ENCODE measurements at regions not wholly inside any gene's neighbourhood (a gene's known extent, or its start where the extent isn't known, plus 50 kb on each side); places are given as distances from the start of the nearest gene placed in this dataset.
"Not testable (repeated sequence)": the region's sequence is repeated elsewhere in the genome, so short reads cannot be mapped to it uniquely, and the experiment has no call there.

DNA sequence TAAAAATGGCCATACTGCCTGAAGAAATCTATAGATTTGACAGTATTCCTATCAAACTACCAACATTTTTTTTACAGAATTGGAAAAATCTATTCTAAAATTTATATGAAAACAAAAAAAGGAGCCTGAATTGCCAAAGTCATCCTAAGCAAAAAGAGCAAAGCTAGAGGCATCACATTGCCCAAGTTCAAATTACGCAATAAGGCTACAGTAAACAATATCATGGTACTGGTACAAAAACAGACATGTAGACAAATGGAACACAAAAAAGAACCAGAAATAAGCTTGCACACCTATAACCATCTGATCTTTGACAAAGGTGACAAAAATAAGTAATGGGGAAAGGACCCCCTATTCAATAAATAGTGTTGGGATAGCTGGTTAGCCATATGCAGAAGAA lies 50.2 kb upstream of the THSD7B start:
- no peak for DNase-seq

DNA sequence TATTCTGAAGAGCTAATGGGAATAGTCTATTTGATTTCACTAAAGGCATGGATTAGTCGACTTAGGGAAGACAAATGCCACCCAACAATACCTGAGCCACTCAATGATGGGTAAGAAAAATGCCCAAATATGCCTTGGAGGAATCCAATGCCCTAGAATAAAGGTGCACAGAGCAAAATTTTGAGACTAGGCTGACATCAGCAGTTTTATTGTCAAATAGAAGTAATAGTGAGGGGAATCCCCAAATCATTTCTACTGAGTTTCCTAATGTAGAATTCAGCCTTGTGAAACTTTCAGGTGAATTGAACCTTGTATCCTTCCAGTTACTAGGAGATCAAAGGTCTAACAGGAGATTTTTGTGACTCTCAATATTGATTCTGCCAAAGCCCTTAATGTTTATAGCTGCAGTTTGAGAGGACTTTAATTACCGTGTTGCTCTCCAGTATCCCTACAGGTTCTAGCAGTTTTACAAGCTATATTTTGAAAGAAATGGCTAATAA lies 50.8 kb upstream of the THSD7B start:
- DNase-seq: no peak

DNA sequence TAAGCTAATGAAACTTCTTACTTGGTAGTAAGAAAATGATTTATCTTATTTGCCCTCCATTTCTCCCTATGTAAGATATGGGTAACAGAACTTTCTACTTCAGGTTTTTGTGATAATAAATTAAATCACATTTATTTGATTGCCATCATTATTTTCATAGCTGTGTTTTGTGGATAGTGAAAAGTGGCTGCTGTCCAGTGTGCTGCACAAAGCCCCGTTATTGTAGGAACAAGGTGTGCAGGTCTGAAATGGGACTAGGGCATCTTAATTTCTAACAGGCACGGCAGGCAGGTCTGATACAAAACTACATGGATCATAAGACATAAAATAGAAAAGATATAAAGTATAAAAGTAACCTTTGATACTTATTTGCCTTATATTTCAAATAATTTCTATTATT lies 51.6 kb upstream of the THSD7B start:
- DNase-seq: no peak

DNA sequence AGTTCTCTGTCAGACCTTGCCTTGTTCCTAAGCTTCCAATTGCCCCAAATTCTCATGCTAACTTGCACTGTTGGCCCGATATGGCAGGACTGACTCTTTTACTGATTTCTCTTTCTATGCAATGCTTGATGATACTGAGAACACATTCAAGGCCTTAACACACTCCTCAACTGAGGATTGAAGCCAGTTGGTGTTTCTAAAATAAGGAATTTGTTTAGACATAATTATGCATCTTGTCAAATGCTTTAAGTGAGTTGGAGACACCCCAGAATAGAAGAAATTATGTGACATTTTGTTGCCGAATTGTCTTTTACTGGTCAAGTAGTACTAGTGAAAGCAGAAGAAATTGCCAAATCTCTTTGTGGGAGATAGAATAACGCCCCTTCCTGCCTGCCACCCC lies 60.0 kb upstream of the THSD7B start:
- DNase-seq: no peak

DNA sequence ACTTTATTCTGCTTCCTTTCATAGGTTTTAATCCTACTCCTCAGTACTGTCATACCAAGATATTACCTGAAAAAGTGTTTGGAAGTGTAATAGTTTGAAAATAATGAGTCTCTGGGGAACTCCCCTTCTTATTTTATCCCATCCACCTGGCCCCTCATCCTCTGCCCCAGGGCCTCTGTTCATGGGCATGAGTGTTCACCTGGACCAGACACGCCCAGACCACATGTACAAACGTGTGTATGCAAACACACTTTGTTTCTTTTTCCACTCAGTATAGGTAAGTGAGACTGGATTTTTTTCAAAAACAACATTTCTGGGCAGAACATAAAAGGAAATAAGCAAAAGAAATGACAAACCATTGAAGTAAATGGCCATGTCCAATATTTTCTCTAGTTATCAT lies 62.1 kb upstream of the THSD7B start:
- no peak for DNase-seq

DNA sequence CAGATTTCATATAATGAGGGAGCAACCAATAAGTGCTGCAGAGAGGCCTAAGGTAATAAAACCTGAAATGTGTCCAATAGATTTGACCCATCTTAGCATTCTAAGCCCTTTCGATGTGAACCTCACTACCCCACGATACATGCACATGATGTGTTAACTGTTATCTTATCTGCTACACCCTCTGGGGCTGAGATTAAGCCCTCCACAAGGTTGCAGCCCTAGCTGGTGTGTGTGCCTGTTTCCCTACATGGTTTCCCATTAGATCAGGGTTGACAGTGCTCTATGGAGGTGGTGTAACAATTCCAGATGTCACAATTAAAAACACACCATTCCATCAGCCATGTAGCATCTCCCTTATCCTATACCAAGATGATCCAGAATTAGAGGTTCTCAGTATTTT lies 68.9 kb upstream of the THSD7B start:
- no peak for DNase-seq

DNA sequence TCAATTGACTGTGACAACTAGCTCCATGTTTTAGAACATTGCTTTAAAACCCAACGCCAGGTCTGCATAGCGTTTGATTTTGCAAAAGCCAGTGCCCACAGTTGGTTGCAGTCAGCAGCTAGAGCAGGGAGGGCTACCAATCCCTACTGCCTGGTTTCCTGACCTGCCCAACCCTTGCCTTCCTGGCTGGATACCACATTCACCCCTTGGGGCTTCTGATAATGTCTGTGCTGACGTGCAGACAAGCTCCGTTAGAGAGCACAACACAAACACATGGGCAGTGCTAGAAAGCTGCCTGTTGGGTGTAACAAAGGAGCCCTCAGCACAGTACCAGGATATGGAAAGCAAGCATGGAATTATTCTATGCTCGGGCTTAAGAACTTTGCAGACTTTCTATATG lies 71.4 kb upstream of the THSD7B start:
- DNase-seq: no peak

DNA sequence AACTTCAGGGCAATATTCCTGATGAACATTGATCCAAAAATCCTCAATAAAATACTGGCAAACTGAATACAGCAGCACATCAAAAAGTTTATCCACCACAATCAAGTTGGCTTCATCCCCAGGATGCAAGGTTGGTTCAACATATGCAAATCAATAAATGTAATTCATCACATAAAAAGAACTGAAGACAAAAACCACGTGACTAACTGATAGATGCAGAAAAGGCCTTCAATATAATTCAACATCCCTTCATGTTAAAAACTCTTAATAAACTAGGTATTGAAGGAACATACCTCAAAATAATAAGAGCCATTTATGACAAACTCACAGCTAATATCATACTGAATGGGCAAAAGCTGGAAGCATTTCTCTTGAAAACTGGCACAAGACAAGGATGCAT lies 85.3 kb upstream of the THSD7B start:
- DNase-seq: not testable (repeated sequence)

DNA sequence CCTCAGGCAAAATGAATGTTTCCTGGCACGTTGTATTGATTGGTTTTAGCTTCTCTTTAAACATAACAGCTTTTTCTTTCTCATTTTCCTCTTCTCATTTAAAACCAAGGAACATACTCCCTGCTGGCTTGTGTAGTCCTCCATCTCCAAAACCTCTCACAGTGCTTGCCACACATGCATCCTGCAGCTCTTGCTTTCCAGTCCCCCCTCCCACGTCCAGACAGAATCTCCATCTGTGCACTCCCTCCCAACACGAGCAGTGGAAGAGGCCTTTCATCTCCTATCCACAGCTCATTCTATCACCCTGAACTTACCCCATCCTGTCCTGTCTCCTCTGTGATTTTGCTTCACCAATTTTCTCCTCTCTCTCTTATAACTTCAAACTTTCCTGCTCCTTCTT lies 99.6 kb upstream of the THSD7B start:
- no peak for DNase-seq

DNA sequence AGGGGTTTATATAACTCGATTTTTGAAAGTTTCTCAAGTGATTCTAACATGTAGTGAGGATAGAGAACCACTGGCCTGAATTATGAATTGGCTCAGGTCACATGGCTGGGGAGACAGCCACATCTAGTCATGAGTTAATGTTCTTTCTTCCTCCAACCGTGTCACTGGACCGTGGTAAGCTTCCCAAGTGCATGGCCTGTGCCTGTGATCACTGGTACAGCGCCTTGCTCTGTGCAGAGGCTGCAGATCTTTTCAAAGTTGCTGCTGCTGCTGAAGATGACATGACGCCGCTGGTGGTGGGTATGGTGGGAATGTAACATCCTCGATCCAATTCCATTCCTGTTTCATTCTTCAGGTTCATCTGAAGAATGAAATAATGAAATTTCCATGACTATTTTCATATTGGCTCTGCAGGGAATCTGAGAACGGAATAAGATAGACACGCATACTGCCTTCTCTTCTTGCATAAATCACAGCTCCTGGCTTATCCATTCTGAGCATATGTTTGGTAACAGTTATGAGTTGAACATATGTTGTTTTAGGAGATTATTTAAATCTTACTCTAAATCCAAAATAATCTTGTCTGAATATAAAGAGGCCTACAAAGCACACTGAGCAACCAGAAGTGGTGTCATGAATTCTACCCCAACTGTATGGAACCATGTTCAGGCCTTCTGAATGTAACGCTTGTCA lies 100.5 kb upstream of the THSD7B start:
- no peak for DNase-seq

DNA sequence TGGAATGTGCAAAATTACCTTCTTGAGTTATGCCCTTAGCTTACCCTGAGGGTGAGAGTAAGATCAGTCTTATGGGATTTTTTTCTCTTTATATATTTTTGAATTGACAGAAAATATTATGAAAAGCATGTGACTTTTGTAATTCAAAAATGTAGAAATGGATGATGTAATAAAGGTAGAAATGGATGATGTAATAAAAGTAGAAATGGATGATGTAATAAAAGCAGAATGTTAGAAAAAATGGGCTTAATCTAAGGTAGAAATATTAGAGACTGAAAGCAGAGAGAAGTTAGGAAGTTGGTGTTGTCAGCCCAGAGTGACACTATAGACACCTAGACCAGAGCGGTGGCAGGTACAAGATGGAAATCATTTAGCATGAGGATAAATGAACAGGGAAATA lies 107.1 kb upstream of the THSD7B start:
- DNase-seq: no peak

DNA sequence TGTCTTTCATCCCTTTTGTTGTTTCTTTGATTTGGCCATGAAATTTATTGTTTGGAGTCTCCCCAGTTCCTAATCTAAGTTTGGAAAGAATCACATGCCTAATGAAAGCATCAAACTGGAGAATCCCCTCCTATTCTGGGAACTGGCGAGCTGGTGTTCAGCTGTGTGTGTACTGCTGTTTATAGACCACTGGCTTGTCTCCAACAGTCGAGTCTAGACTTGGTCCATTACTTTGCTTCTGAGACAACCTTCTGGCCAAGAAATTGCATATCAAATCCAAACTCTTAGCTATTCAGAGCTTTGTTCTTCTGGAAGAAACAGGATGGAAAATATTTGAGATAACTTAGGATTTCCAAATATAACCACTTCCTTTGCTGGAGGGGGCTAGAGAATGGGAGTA lies 111.5 kb upstream of the THSD7B start:
- no peak for DNase-seq

DNA sequence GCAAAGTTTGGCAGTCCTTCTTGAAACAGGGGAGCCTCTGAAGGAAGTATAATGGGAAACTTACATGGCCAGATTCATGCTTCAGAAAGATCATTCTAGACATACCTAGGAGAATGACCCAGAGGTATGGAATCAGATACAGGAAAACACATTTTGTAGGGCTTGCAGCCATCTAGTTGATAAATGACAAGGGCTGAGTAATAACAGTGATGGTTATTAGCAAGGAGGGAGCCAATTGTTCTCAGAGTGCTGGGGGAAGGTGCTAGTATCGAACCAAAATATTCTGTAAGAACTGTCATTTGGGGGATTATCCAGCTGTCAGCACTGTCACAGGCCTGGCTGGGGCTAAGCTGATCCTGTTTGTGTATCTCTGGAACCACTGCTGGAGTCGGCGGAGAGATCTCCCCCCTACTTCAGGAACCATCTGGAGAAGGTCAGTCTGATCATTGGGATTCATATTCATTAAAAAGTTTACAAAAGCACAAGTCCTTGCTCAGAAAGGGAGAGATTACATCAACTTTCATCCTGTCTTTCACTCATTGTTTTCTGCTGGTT lies 113.8 kb upstream of the THSD7B start:
- DNase-seq: no peak

DNA sequence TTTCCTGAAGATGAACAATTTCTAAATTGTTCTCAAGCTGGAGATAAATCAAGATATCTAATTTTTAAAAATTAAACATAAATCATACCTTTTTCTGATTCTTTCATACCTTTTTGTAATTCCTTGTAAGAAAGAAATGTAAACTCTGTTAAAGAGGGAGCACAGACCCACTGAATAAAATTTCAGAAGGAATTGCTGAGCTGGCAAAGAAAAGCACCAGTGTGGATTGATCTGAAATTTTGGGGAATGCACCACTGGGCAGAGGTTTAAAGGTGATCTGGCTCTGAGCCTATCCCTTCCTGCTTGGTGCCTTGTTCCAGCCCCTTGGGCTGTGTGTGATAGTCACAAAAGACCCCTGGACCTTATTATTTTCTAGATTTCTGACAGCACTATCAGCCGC lies 118.3 kb upstream of the THSD7B start:
- DNase-seq: no peak

DNA sequence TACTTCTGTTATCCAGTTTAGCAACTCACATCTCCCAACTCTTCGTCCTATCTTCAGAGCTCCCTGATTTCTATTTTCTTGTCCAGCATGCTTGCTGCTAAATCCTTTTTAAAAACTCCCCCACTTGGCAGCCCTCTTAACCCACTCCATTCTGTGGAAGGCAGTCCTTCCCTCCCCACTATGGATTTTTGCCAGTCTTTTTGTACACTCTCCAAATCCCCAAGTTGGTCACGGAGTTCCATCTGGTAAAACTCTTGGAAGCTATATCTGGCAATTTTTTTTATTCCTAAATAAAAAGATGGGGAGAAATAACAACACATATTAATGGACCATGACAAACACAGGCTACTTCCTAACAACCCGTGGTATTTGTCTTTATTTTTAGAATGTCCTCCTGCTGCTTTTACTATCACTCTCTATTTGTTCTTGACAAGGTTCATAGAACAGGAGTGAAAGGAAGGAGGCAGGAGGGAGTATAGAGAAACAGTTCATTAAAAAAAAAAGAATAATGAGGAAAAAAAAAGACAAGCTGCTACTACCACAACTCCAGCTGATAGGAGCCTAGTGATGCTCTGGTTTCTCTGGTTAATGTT lies 120.0 kb upstream of the THSD7B start:
- no peak for DNase-seq

DNA sequence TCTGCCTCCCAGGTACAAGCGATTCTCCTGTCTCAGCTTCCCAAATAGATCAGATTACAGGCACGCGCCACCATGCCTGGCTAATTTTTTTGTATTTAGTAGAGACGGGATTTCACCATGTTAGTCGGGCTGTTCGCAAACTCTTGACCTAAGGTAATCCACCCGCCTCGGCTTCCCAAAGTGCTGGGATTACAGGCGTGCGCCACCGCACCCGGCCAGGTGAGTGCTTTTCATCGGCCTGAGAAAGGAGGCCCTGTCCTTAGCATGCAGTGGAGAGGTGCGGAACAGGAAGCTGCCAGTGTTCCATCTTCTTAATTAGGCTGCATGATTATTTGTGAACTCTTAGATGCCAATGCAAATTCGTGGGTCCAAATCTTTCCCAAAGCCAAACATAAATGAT lies 125.7 kb upstream of the THSD7B start:
- no peak for DNase-seq

DNA sequence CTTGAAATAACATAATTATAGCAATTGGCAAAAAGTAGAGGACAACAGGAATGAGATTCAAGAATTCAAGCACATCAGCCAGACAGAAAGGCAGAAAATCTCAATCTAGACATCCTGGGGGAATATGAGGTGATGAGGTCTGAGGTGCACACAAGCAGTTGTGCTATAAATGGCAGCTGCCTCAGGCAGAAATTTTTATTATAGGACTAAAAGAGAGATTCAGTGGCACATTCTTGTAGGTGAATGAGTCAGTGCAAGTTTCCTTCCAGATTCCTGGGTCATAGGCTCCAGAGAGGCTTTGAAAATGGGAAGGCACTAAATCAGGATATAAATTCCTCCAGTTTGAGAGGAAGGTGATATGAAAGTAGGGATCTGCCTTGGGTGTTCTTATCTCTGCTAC lies 127.2 kb upstream of the THSD7B start:
- no peak for DNase-seq

DNA sequence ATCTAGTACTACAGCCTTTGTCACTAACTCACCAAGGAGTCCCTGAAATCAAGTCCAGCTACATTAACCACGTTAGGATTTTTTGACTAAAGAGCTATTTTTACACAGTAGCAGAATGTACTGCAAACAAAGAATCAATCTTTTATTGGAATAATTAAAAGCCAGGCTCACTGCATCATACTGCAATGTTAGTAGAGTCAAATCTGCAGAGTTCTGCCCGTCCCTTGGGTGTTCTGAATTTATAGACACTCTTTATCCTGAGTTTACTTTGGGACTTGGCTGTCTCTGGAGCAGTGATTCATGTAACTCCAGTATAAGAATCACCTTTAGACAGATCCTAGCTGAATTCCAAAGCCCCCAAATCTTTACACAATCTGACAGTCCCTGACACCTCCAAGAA lies 127.9 kb upstream of the THSD7B start:
- no peak for DNase-seq

DNA sequence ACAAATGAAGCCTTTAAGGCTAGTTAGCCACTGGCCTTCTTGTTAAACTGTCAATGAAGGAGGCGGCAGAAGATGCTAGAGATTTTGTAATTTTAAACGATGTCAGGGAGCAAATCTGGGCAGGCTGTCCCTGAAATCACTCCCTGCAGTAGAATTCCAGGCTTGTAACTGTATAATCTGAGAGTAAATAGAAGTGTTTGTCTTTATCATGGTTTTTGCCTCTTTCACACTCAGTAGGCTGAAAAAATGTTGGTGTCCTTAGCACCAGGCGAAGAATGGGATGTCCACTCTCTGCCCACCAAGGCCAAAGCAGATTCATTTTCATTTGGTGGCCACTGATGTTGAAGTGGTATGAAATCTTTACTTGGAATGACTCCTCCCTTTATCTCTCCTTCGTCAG lies 136.9 kb upstream of the THSD7B start:
- DNase-seq: no peak

DNA sequence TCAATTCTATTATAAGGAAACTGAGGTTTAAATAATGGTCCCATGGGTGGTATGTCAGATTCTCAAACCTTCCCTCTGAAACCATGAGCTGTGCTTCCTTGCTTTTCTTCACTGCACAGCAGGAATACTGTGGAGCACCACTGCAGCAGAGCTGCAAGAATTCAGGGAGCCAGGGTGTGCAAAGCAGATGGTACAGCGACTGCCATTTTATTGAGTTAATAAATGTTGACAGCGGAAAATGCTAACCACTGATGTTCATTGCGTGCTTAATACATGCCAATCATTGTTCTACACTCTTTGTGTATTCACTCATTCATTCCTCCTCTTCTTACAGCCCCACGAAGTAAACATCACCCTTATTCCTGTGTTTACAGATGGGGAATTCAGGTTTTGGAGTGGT lies 152.2 kb upstream of the THSD7B start:
- DNase-seq: no peak

DNA sequence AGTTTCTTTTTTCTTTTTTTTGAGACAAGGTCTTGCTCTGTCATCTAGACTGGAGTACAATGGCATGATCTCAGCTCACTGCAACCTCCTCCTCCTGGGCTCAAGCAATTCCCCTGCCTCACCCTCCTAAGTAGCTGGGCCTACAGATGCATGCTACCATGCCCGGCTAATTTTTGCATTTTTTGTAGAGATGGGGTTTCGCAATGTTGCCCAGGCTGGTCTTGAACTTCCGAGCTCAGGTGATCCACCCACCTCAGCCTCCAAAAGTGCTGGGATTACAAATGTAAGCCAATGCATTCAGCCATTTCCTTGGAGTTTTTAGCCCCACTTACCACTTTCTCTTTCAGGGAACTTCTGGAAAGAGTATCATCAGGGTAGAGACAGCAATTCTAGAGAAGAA lies 153.3 kb upstream of the THSD7B start:
- DNase-seq: no peak

DNA sequence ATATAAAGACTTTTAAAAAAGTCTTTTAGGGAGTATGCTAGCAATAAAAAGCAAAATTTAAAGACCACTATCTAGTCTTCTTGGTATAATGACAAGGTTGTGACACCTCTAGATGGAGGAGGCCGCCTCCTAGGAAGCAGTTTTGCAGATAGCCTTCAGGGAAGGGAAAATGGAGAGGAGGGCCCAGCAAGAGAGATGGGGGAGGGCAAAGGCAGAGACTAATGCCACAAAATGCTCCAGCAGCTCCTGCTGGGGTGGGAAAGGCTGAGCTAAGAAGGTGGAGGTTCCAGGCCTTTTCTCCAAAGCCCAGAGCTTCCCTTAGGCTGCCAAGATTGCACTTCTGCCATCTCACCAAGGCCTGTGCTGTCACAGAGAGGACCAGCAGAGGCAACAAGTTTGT lies 153.9 kb upstream of the THSD7B start:
- DNase-seq: no peak

DNA sequence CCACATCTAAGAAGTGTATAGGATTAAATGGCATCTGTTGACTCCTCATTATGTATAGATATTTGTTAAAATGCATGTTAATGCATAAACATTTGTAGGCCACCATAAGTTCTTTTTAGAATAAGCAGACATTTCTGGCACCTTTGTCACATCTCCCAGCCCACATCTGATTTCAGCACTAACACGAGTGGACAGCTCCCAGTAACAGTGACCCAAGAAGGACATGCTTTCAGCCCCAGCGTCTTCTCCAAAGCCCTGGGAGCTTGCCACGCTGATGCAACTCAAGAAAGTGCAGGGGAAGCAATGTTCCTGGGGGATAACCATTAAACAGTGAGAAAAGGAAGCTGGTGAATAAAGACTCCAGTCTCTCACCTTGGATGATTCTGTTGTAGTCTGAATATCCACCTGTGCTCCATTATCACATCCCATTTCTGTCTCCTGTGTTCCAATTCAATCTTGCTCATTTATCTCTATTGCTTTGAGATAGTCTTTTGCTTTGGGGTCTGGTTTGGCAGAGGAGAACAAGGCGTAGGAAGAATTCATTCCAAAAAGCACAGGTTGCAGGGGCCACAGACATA lies 182.6 kb upstream of the THSD7B start:
- no peak for DNase-seq

DNA sequence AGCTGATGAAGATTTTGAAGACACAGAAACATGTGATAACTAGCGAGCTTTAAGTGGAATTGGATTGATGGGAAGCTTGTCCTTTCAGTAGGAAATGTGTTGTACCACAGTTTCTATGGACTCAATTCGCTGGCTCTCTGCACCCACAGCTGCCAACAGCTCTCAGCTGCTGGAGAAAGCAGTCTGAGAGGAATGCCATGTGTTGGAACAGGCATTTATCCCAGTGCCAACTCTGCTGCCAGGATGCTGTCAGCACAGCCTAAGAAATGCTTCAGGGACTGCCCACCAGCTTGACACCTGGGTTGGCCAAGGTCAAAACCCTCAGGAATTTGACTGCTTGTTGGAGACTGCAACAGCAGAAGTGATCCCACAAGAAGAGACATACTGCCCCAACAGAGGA lies 193.0 kb upstream of the THSD7B start:
- DNase-seq: no peak

DNA sequence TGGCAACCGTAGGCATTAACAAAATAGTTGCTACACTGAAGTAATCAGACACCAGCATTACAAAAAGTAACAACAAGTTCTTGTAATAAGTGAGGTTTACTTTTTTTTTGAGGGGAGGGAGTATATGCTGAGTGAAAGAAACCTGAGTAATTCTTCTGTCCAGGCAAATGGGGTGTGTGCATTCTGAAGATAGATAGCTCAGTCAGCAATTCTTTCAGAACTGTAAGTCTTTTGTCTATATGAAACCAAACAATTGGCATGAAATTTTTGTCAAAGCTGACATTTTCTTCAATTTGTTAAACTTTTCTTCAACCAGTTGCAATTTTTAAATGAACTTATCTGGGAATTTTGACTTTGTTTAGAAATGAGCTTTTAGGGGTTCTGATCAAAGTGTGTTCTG lies 208.1 kb upstream of the THSD7B start:
- DNase-seq: no peak
